GM19023 (cell line): ENCODE measurements at regions not wholly inside any gene's neighbourhood (a gene's known extent, or its start where the extent isn't known, plus 50 kb on each side); places are given as distances from the start of the nearest gene placed in this dataset.
"Not testable (repeated sequence)": the region's sequence is repeated elsewhere in the genome, so short reads cannot be mapped to it uniquely, and the experiment has no call there.

Source experiments
- ATAC-seq: cut with Tn5 transposase; IDR thresholded peaks from one replicate; pipeline ENCODE4 v1.9.1; 2021; ENCODE audit warnings: mild to moderate bottlenecking, moderate library complexity; ENCODE audit not compliant: unreplicated experiment

GRCh38 chr2:21759819-21760218, 636.1 kb downstream of the TDRD15 start:
- ATAC-seq: no peak

- no peak for ATAC-seq
These were observed 637.6 kb downstream of the TDRD15 start for GRCh38 chr2:21761361-21761760.

GRCh38 chr2:21763501-21763900, 639.7 kb downstream of the TDRD15 start:
- ATAC-seq: no peak

- no peak for ATAC-seq
These were observed 647.0 kb downstream of the TDRD15 start for GRCh38 chr2:21770787-21771186.

- no peak for ATAC-seq
These were observed 648.9 kb downstream of the TDRD15 start for GRCh38 chr2:21772624-21773023.

GRCh38 chr2:21773168-21773567, 649.4 kb downstream of the TDRD15 start:
- no peak for ATAC-seq

- ATAC-seq: no peak
These were observed 651.1 kb downstream of the TDRD15 start for GRCh38 chr2:21774691-21775368.

GRCh38 chr2:21779786-21780185, 656.0 kb downstream of the TDRD15 start:
- no peak for ATAC-seq

GRCh38 chr2:21781962-21782361, 658.2 kb downstream of the TDRD15 start:
- ATAC-seq: no peak

GRCh38 chr2:21782866-21783265, 659.1 kb downstream of the TDRD15 start:
- no peak for ATAC-seq

GRCh38 chr2:21787941-21788340, 664.2 kb downstream of the TDRD15 start:
- no peak for ATAC-seq

- ATAC-seq: not testable (repeated sequence)
These were observed 666.5 kb downstream of the TDRD15 start for GRCh38 chr2:21790311-21790710.

GRCh38 chr2:21792571-21792970, 668.8 kb downstream of the TDRD15 start:
- ATAC-seq: no peak

GRCh38 chr2:21793461-21793860, 669.7 kb downstream of the TDRD15 start:
- no peak for ATAC-seq

- ATAC-seq: no peak
These were observed 670.8 kb downstream of the TDRD15 start for GRCh38 chr2:21794611-21795010.

GRCh38 chr2:21800356-21800755, 676.6 kb downstream of the TDRD15 start:
- no peak for ATAC-seq

- no peak for ATAC-seq
These were observed 679.8 kb downstream of the TDRD15 start for GRCh38 chr2:21803550-21803949.

GRCh38 chr2:21804151-21804550, 680.4 kb downstream of the TDRD15 start:
- no peak for ATAC-seq

GRCh38 chr2:21811541-21811940, 687.8 kb downstream of the TDRD15 start:
- ATAC-seq: no peak

GRCh38 chr2:21812766-21813165, 689.0 kb downstream of the TDRD15 start:
- ATAC-seq: no peak

GRCh38 chr2:21814588-21815149, 690.9 kb downstream of the TDRD15 start:
- no peak for ATAC-seq

GRCh38 chr2:21818212-21818795, 694.5 kb downstream of the TDRD15 start:
- ATAC-seq: no peak
